SIG-M5 treated with dmso at 0.1 percent for 504 hours (cell line): ENCODE measurements at regions not wholly inside any gene's neighbourhood (a gene's known extent, or its start where the extent isn't known, plus 50 kb on each side); places are given as distances from the start of the nearest gene placed in this dataset.

ENCODE experiments used
- DNase-seq: peaks from one replicate; lab custom pipeline; 2025; ENCODE audit not compliant: unreplicated experiment; lab: John Stamatoyannopoulos, UW

- DNase-seq, result no peak
Observed at GRCh38 chr17:27390540-27390939, 65.7 kb upstream of the KSR1 start.

- no peak for DNase-seq
Observed at GRCh38 chr17:27391427-27391826, 64.8 kb upstream of the KSR1 start.

GRCh38 chr17:27396045-27396444, 60.2 kb upstream of the KSR1 start:
- DNase-seq, result no peak

GRCh38 chr17:27396941-27397340, 59.3 kb upstream of the KSR1 start:
- no peak for DNase-seq

GRCh38 chr17:27398691-27399090, 57.6 kb upstream of the KSR1 start:
- DNase-seq, result no peak

GRCh38 chr17:27400991-27401390, 55.3 kb upstream of the KSR1 start:
- no peak for DNase-seq

GRCh38 chr17:27402943-27403342, 53.3 kb upstream of the KSR1 start:
- DNase-seq, result no peak

- no peak for DNase-seq
Observed at GRCh38 chr17:27403480-27404005, 52.7 kb upstream of the KSR1 start.

- no peak for DNase-seq
Observed at GRCh38 chr17:27404676-27405075, 51.6 kb upstream of the KSR1 start.
